ENCODE measurements at regions not wholly inside any gene's neighbourhood (a gene's known extent, or its start where the extent isn't known, plus 50 kb on each side); places are given as distances from the start of the nearest gene placed in this dataset.

- no peak for DNase-seq (ENCODE audit: low spot score)
These were observed 105.1 kb upstream of the MVB12B start for GRCh38 chr9:126221480-126221879.

- no peak for DNase-seq (ENCODE audit: low spot score)
These were observed 104.2 kb upstream of the MVB12B start for GRCh38 chr9:126222363-126222834.

- no peak for DNase-seq (ENCODE audit: low spot score)
These were observed 103.7 kb upstream of the MVB12B start for GRCh38 chr9:126222835-126223431.

- no peak for DNase-seq (ENCODE audit: low spot score)
These were observed 102.7 kb upstream of the MVB12B start for GRCh38 chr9:126223798-126224531.

GRCh38 chr9:126225611-126226609, 100.7 kb upstream of the MVB12B start:
- DNase-seq (ENCODE audit: low spot score), result no peak

GRCh38 chr9:126226991-126227936, 99.4 kb upstream of the MVB12B start:
- no peak for DNase-seq (ENCODE audit: low spot score)

GRCh38 chr9:126228111-126228780, 98.4 kb upstream of the MVB12B start:
- no peak for DNase-seq (ENCODE audit: low spot score)

GRCh38 chr9:126228781-126229444, 97.7 kb upstream of the MVB12B start:
- DNase-seq (ENCODE audit: low spot score), result peak; percentile 53

GRCh38 chr9:126229501-126229900, 97.1 kb upstream of the MVB12B start:
- DNase-seq (ENCODE audit: low spot score), result no peak

GRCh38 chr9:126230692-126231091, 95.9 kb upstream of the MVB12B start:
- no peak for DNase-seq (ENCODE audit: low spot score)

- DNase-seq (ENCODE audit: low spot score), result no peak
These were observed 94.2 kb upstream of the MVB12B start for GRCh38 chr9:126232461-126232860.

- no peak for DNase-seq (ENCODE audit: low spot score)
These were observed 93.5 kb upstream of the MVB12B start for GRCh38 chr9:126233175-126233574.

- no peak for DNase-seq (ENCODE audit: low spot score)
These were observed 92.6 kb upstream of the MVB12B start for GRCh38 chr9:126233913-126234525.

GRCh38 chr9:126234681-126235335, 91.8 kb upstream of the MVB12B start:
- no peak for DNase-seq (ENCODE audit: low spot score)

GRCh38 chr9:126235336-126236243, 91.0 kb upstream of the MVB12B start:
- DNase-seq (ENCODE audit: low spot score), result no peak

GRCh38 chr9:126236273-126236672, 90.4 kb upstream of the MVB12B start:
- no peak for DNase-seq (ENCODE audit: low spot score)

GRCh38 chr9:126238415-126238814, 88.2 kb upstream of the MVB12B start:
- no peak for DNase-seq (ENCODE audit: low spot score)

- DNase-seq (ENCODE audit: low spot score), result no peak
These were observed 87.1 kb upstream of the MVB12B start for GRCh38 chr9:126239515-126239914.

Data from H4 (cell line).